ENCODE measurements at regions not wholly inside any gene's neighbourhood (a gene's known extent, or its start where the extent isn't known, plus 50 kb on each side); places are given as distances from the start of the nearest gene placed in this dataset.

DNA sequence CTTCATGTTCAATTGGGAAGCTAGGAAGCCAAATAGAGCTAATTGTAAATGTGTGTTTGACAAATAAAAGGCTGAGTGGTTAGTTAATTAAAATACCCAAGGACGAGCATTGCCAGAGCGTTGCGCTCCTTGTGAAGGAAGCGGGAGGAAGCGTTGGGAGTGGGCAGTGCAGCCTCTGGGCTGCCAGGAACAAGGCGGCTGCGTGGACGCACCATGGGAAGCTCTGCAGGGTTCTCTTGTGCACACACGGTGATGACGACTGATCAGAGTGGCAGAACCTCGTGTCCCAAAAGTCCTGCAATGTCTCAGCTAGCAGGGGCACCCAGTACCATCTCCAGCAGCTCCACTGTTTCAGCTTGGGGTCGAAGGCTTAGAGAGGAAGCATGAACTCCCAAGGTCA, 546.6 kb upstream of the TMEM132C start:
- ATAC-seq (ENCODE audit: insufficient number of reproducible peaks, low FRiP score, low read depth) (no peak), DNase-seq (ENCODE audit: low spot score) (no peak)
- TF ChIP-seq, protein P1, sequence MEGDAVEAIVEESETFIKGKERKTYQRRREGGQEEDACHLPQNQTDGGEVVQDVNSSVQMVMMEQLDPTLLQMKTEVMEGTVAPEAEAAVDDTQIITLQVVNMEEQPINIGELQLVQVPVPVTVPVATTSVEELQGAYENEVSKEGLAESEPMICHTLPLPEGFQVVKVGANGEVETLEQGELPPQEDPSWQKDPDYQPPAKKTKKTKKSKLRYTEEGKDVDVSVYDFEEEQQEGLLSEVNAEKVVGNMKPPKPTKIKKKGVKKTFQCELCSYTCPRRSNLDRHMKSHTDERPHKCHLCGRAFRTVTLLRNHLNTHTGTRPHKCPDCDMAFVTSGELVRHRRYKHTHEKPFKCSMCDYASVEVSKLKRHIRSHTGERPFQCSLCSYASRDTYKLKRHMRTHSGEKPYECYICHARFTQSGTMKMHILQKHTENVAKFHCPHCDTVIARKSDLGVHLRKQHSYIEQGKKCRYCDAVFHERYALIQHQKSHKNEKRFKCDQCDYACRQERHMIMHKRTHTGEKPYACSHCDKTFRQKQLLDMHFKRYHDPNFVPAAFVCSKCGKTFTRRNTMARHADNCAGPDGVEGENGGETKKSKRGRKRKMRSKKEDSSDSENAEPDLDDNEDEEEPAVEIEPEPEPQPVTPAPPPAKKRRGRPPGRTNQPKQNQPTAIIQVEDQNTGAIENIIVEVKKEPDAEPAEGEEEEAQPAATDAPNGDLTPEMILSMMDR (IDR thresholded peaks at IDR 0.05) = no peak
- H3K4me3 ChIP-seq = no peak overlapping the region
- no peaks in the 10 kb centered on the region for H3K27me3 ChIP-seq (replicated peaks; ENCODE audit: insufficient read depth)
- H3K9me3 ChIP-seq = no peaks in the 10 kb centered on the region
- no peaks in the 10 kb centered on the region for H3K4me1 ChIP-seq (ENCODE audit: control insufficient read depth in 1 of 2, low read depth in 2 of 2)
- no peak overlapping the region for H3K27ac ChIP-seq
- H3K36me3 ChIP-seq = no peaks in the 10 kb centered on the region

- DNase-seq (ENCODE audit: low spot score) (no peak), ATAC-seq (ENCODE audit: insufficient number of reproducible peaks, low FRiP score, low read depth) (no peak)
- no peaks in the 10 kb centered on the region for H3K4me1 ChIP-seq (ENCODE audit: control insufficient read depth in 1 of 2, low read depth in 2 of 2)
- no peaks in the 10 kb centered on the region for H3K36me3 ChIP-seq
- H3K27ac ChIP-seq = no peak overlapping the region
- H3K27me3 ChIP-seq (replicated peaks; ENCODE audit: insufficient read depth) = no peaks in the 10 kb centered on the region
- H3K4me3 ChIP-seq = no peak overlapping the region
- TF ChIP-seq, protein P1 (IDR thresholded peaks at IDR 0.05) = no peak
- H3K9me3 ChIP-seq = no peaks in the 10 kb centered on the region
Measured at GRCh38 chr12:127722611-127723010, 544.4 kb upstream of the TMEM132C start.

GRCh38 chr12:127723251-127723650, 543.7 kb upstream of the TMEM132C start:
- DNase-seq (ENCODE audit: low spot score) (no peak), ATAC-seq (ENCODE audit: insufficient number of reproducible peaks, low FRiP score, low read depth) (no peak)
- Histone ChIP-seq H3K4me1 (ENCODE audit: control insufficient read depth in 1 of 2, low read depth in 2 of 2) (no peaks in the 10 kb centered on the region), H3K9me3 (no peaks in the 10 kb centered on the region), H3K27ac (no peak overlapping the region), H3K36me3 (no peaks in the 10 kb centered on the region), H3K27me3 (replicated peaks; ENCODE audit: insufficient read depth) (no peaks in the 10 kb centered on the region), H3K4me3 (no peak overlapping the region)
- TF ChIP-seq, protein P1 (IDR thresholded peaks at IDR 0.05) = no peak

DNA sequence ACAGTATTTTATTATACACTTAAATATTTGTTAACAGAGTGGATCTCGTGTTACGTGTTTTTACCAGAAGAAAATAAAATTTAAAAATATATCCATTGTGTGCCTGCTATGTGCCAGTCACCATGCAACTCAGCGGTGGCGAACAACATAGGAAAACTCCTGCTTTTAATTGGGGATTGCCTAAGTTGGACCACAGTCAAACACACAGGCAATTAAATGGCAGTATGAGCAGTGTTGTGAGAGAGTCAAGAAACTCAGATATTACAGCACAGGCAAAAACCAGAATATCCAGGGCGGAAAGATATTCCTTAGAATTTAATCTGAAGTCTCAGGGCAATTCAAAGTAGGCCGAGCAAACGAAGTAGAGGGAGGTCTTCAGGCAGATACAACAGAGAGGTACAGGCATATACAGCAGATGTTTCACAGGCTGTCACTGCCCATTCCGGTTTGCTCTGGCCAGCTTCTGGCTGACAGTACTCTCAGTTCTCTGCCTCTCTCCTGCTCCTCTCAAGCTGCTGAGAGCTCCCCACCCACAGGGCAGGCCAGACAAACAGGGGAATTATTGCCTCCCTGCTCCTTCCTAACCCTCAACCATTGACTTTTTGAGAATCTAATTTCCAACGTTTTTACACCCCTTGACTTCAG, 540.2 kb upstream of the TMEM132C start:
- ATAC-seq (ENCODE audit: insufficient number of reproducible peaks, low FRiP score, low read depth) (no peak), DNase-seq (ENCODE audit: low spot score) (no peak)
- no peaks in the 10 kb centered on the region for H3K36me3 ChIP-seq
- no peaks in the 10 kb centered on the region for H3K27me3 ChIP-seq (replicated peaks; ENCODE audit: insufficient read depth)
- no peaks in the 10 kb centered on the region for H3K4me1 ChIP-seq (ENCODE audit: control insufficient read depth in 1 of 2, low read depth in 2 of 2)
- no peak overlapping the region for H3K4me3 ChIP-seq
- no peak overlapping the region for H3K27ac ChIP-seq
- H3K9me3 ChIP-seq = no peaks in the 10 kb centered on the region
- TF ChIP-seq, protein P1 (IDR thresholded peaks at IDR 0.05) = no peak

DNA sequence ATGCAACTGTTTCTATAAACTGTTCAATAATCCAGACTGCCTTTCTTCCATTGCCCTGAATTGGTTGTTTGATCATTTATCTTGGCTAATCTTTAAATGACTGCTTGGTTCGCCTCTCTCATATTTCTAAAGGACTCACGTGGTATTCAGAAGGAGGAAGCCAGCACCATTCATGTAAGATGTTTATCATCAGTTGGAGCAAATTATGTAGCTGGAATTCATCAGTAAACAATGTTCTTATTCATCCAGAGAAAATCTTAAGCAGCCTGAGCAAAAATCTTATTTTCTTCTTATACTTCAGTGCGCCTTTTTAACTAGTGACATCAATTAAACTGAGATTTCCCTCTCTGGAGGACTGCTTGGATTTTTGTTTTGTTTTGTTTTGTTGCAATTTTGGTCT, 538.7 kb upstream of the TMEM132C start:
- Histone ChIP-seq H3K27me3 (replicated peaks; ENCODE audit: insufficient read depth) (no peaks in the 10 kb centered on the region), H3K9me3 (no peaks in the 10 kb centered on the region), H3K36me3 (no peaks in the 10 kb centered on the region), H3K27ac (no peak overlapping the region), H3K4me1 (ENCODE audit: control insufficient read depth in 1 of 2, low read depth in 2 of 2) (no peaks in the 10 kb centered on the region), H3K4me3 (no peak overlapping the region)
- DNase-seq (ENCODE audit: low spot score) (no peak), ATAC-seq (ENCODE audit: insufficient number of reproducible peaks, low FRiP score, low read depth) (no peak)
- TF ChIP-seq, protein P1 (IDR thresholded peaks at IDR 0.05) = no peak
